ENCODE measurements at regions not wholly inside any gene's neighbourhood (a gene's known extent, or its start where the extent isn't known, plus 50 kb on each side); places are given as distances from the start of the nearest gene placed in this dataset.

DNA sequence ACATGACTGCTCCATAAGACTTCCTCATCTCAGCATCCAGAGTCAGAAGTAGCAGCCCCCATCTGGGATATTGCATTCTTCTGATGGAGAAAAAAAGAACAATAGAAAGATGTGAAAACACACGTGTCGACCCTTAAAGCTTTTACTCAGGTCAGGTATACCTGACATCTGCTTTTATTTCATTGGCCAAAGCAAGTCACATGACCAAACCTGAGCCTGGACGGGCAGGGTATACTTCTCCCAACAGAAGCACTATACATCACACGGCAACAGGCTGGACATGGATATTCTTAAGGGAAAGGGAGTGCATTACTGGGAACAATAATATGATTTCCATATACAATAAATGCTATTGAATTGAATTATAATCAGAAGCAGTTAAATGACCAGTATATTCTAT, 243.3 kb downstream of the LMO4 start:
- H3K4me3 ChIP-seq (ENCODE audit: low read depth, low read length), result no peak overlapping the region
- TF ChIP-seq, protein P1, sequence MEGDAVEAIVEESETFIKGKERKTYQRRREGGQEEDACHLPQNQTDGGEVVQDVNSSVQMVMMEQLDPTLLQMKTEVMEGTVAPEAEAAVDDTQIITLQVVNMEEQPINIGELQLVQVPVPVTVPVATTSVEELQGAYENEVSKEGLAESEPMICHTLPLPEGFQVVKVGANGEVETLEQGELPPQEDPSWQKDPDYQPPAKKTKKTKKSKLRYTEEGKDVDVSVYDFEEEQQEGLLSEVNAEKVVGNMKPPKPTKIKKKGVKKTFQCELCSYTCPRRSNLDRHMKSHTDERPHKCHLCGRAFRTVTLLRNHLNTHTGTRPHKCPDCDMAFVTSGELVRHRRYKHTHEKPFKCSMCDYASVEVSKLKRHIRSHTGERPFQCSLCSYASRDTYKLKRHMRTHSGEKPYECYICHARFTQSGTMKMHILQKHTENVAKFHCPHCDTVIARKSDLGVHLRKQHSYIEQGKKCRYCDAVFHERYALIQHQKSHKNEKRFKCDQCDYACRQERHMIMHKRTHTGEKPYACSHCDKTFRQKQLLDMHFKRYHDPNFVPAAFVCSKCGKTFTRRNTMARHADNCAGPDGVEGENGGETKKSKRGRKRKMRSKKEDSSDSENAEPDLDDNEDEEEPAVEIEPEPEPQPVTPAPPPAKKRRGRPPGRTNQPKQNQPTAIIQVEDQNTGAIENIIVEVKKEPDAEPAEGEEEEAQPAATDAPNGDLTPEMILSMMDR (IDR thresholded peaks at IDR 0.05; ENCODE audit: insufficient read depth, low read length, poor library complexity, severe bottlenecking), result no peak
- no peak for DNase-seq (ENCODE audit: low read depth)
- H3K27me3 ChIP-seq (ENCODE audit: control insufficient read depth, insufficient read depth, low read length), result no peaks in the 10 kb centered on the region
- H3K36me3 ChIP-seq (ENCODE audit: control insufficient read depth, insufficient read depth, low read length), result no peaks in the 10 kb centered on the region

- TF ChIP-seq, protein P1 (IDR thresholded peaks at IDR 0.05; ENCODE audit: insufficient read depth, low read length, poor library complexity, severe bottlenecking), result no peak
- no peak for DNase-seq (ENCODE audit: low read depth)
- H3K4me3 ChIP-seq (ENCODE audit: low read depth, low read length), result no peak overlapping the region
- H3K27me3 ChIP-seq (ENCODE audit: control insufficient read depth, insufficient read depth, low read length), result no peaks in the 10 kb centered on the region
- H3K36me3 ChIP-seq (ENCODE audit: control insufficient read depth, insufficient read depth, low read length), result no peaks in the 10 kb centered on the region
Observed at GRCh38 chr1:87572891-87573290, 244.2 kb downstream of the LMO4 start.

DNA sequence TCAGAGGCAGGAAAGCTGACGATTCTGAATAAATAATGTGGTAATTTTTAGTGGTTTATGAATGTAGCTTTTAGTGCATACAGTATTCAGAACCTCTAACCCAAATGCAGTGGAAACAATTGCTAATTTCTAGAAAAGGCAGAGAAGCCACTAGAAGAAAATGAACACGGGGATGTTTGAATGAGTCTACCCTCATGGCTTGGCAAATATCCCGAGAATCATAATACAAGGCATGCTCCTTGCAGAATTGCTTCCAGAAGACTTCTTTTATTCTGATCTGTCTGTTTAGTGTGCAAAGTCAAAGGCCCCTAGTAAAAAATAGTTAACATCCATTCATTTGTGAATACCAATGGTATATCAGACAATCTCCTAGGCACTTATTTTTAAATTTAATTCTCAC, 246.8 kb downstream of the LMO4 start:
- Histone ChIP-seq H3K27me3 (ENCODE audit: control insufficient read depth, insufficient read depth, low read length) (no peaks in the 10 kb centered on the region), H3K36me3 (ENCODE audit: control insufficient read depth, insufficient read depth, low read length) (no peaks in the 10 kb centered on the region), H3K4me3 (ENCODE audit: low read depth, low read length) (no peak overlapping the region)
- DNase-seq (ENCODE audit: low read depth), result no peak
- TF ChIP-seq, protein P1 (IDR thresholded peaks at IDR 0.05; ENCODE audit: insufficient read depth, low read length, poor library complexity, severe bottlenecking), result no peak

GRCh38 chr1:87578464-87578863, 249.8 kb downstream of the LMO4 start:
- H3K36me3 ChIP-seq (ENCODE audit: control insufficient read depth, insufficient read depth, low read length), result no peaks in the 10 kb centered on the region
- TF ChIP-seq, protein P1 (IDR thresholded peaks at IDR 0.05; ENCODE audit: insufficient read depth, low read length, poor library complexity, severe bottlenecking), result no peak
- no peak for DNase-seq (ENCODE audit: low read depth)

DNA sequence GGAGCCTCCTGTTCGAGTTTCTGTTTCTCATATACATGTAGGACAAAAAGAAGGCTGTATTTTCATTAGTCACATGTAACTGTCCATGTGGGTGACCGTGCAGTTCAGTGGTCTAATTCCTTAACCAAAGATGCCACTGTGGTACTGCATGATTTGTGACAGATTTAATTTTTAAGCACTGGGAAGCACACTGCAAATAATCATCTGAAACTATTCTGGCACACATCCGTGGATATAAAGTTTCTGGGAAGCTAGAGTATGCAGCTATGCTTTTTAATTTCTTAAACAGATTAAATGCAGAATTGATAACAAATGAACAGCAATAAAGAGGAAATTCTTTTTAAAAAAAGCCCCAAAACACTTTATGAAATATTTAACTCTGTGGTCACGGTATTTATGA, 254.8 kb downstream of the LMO4 start:
- Histone ChIP-seq H3K4me3 (ENCODE audit: low read depth, low read length) (no peak overlapping the region), H3K27me3 (ENCODE audit: control insufficient read depth, insufficient read depth, low read length) (no peaks in the 10 kb centered on the region), H3K36me3 (ENCODE audit: control insufficient read depth, insufficient read depth, low read length) (no peaks in the 10 kb centered on the region)
- TF ChIP-seq, protein P1 (IDR thresholded peaks at IDR 0.05; ENCODE audit: insufficient read depth, low read length, poor library complexity, severe bottlenecking), result no peak
- no peak for DNase-seq (ENCODE audit: low read depth)

More at GRCh38 chr1:87578464-87578863, 249.8 kb downstream of the LMO4 start:
- H3K27me3 ChIP-seq (ENCODE audit: control insufficient read depth, insufficient read depth, low read length), result no peaks in the 10 kb centered on the region
- no peak overlapping the region for H3K4me3 ChIP-seq (ENCODE audit: low read depth, low read length)

GRCh38 chr1:87584586-87584985, 255.9 kb downstream of the LMO4 start:
- no peak for DNase-seq (ENCODE audit: low read depth)
- H3K36me3 ChIP-seq (ENCODE audit: control insufficient read depth, insufficient read depth, low read length), result no peaks in the 10 kb centered on the region
- TF ChIP-seq, protein P1 (IDR thresholded peaks at IDR 0.05; ENCODE audit: insufficient read depth, low read length, poor library complexity, severe bottlenecking), result no peak
- no peak overlapping the region for H3K4me3 ChIP-seq (ENCODE audit: low read depth, low read length)
- H3K27me3 ChIP-seq (ENCODE audit: control insufficient read depth, insufficient read depth, low read length), result no peaks in the 10 kb centered on the region
